Gastrocnemius medialis (tissue), 4 donors: ENCODE measurements at regions not wholly inside any gene's neighbourhood (a gene's known extent, or its start where the extent isn't known, plus 50 kb on each side); places are given as distances from the start of the nearest gene placed in this dataset.

Experiments used
- POLR2A ChIP-seq, 2 donors: fragments of 450-650 bp; IDR thresholded peaks; one replicate each; pipeline ENCODE4 v1.6.1; 2017; ENCODE audit warnings: antibody characterized with exemption in 2 of 2, mild to moderate bottlenecking in 2 of 2, moderate library complexity in 2 of 2
- TF ChIP-seq, protein P1 (sequence below), 5 experiments: fragments of 450-650 bp in 3 of 5; fragments of 200-600 bp in 2 of 5; sonication (generic) in 2 of 5; IDR thresholded peaks in 4 of 5; conservative IDR thresholded peaks in 1 of 5; 1 replicate in 4 of 5; 2 replicates in 1 of 5; pipeline ENCODE4 v1.5.1; 2016 to 2019; ENCODE audit warnings: antibody characterized with exemption in 5 of 5, mild to moderate bottlenecking in 3 of 5, moderate library complexity in 3 of 5

DNA sequence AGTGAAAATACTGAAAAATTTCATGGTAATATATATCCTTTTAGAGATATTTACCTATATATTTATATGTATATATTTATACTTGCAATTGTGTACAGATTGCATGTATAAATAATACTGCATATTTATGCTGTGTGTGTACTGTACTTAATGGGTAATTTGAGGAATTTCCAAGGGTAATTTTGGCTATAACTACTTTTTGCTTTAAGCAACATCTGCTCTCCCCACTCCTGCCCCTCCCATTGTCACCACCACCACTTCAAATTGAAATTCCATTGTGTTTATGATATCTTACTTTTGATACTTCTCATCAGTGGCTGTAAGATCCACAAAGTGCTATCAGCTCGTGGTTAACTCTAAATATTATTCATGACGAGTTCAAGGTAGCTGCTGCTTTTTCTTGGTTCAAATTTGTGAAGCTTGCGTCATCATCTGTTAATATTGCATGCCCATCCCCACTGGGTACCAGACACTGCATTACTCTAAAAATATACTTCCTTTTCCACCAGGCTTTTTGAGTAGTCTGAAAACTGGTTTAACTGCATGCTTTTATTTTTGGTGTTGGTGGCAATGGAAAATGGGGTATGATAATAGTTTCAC is 91.7 kb upstream of the MITF start:
- TF ChIP-seq, protein P1, sequence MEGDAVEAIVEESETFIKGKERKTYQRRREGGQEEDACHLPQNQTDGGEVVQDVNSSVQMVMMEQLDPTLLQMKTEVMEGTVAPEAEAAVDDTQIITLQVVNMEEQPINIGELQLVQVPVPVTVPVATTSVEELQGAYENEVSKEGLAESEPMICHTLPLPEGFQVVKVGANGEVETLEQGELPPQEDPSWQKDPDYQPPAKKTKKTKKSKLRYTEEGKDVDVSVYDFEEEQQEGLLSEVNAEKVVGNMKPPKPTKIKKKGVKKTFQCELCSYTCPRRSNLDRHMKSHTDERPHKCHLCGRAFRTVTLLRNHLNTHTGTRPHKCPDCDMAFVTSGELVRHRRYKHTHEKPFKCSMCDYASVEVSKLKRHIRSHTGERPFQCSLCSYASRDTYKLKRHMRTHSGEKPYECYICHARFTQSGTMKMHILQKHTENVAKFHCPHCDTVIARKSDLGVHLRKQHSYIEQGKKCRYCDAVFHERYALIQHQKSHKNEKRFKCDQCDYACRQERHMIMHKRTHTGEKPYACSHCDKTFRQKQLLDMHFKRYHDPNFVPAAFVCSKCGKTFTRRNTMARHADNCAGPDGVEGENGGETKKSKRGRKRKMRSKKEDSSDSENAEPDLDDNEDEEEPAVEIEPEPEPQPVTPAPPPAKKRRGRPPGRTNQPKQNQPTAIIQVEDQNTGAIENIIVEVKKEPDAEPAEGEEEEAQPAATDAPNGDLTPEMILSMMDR (IDR thresholded peaks at IDR 0.05 in 4 of 5, conservative IDR thresholded peaks at IDR 0.05 in 1 of 5) = no peak
- TF ChIP-seq POLR2A (IDR thresholded peaks at IDR 0.05) = no peak
